Activated CD4-positive, alpha-beta T cell treated with anti-CD3 and anti-CD28 coated beads, Interleukin-2, amount 10 ng/mL, durations not matched to agents 24 days and 14 days (primary cell): ENCODE measurements at regions not wholly inside any gene's neighbourhood (a gene's known extent, or its start where the extent isn't known, plus 50 kb on each side); places are given as distances from the start of the nearest gene placed in this dataset.
"Not testable (repeated sequence)": the region's sequence is repeated elsewhere in the genome, so short reads cannot be mapped to it uniquely, and the experiment has no call there.

Source experiments
- DNase-seq: peaks from one replicate; pipeline ENCODE4 v3.0.0; 2022
- H3K27ac Mint-ChIP-seq: one replicate; pipeline ENCODE4 v1.8.0; 2022; ENCODE audit warnings: mild to moderate bottlenecking, mixed read lengths
- H3K27me3 Mint-ChIP-seq: one replicate; pipeline ENCODE4 v1.8.0; 2022; ENCODE audit warnings: mixed read lengths
- H3K36me3 Mint-ChIP-seq: one replicate; pipeline ENCODE4 v1.8.0; 2022; ENCODE audit warnings: low read depth, mild to moderate bottlenecking, mixed read lengths
- H3K4me1 Mint-ChIP-seq: one replicate; pipeline ENCODE4 v1.8.0; 2021; ENCODE audit warnings: mixed read lengths
- H3K4me3 Mint-ChIP-seq: one replicate; pipeline ENCODE4 v1.8.0; 2022; ENCODE audit warnings: mild to moderate bottlenecking, moderate library complexity, mixed read lengths
- H3K9me3 Mint-ChIP-seq: one replicate; pipeline ENCODE4 v1.8.0; 2021; ENCODE audit warnings: mixed read lengths
- intact Hi-C: fragments of 100-400 bp; cut with micrococcal nuclease; formaldehyde crosslinking; loops from one replicate; pipeline ENCODE4 v1.15.1; 2023

- DNase-seq, result peak; percentile 24
- no peaks in the 10 kb centered on the region for H3K9me3 Mint-ChIP-seq
- no peaks in the 10 kb centered on the region for H3K27me3 Mint-ChIP-seq
- H3K27ac Mint-ChIP-seq, result no peak overlapping the region
- H3K4me1 Mint-ChIP-seq, result no peaks in the 10 kb centered on the region
- H3K4me3 Mint-ChIP-seq, result no peak overlapping the region
- intact Hi-C loops, result no loop called here
- H3K36me3 Mint-ChIP-seq, result no peaks in the 10 kb centered on the region
Observed at GRCh38 chr11:15673408-15673831, 558.7 kb downstream of the INSC start.

DNA sequence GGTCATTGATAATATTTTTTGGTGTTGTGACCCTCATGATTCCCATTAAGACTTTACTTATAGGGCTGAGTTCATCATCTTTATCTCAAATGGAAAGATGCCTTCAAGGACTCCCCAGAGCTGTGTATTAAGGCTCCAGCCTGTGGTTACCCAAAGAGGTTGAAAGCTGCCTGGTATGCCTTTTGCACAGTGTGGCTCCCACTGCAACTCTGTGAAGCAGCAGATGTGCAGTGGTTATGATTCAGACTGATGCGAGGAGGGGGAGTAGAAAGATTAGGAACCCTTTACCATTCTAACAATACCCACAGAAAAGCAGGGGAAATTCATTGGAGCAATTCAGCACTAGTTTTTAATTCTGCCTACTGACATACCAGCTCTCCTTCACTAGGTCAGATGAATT, 560.0 kb downstream of the INSC start:
- Mint-ChIP-seq H3K36me3 (no peaks in the 10 kb centered on the region), H3K4me3 (no peak overlapping the region), H3K27ac (no peak overlapping the region), H3K9me3 (no peaks in the 10 kb centered on the region), H3K4me1 (no peaks in the 10 kb centered on the region), H3K27me3 (no peaks in the 10 kb centered on the region)
- intact Hi-C loops, result no loop called here
- DNase-seq, result peak; percentile 19

DNA sequence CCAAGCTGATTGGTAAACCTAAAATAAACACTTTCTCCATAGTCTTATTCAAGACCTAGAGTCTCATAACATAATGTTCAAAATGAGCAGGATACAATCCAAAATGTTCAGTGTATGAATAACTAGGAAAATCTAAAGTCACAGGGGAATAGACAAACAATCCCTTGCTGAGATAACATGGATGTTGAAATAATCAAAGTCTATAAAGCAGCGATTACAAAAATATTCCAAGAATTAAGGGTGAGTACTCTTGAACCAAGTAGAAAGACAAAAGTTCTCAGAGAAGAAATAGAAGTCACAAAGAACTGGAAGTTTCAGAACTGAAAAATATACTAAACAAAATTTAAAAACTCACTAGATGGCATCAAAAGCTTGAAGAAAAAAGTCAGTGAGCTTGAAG, 561.0 kb downstream of the INSC start:
- no peaks in the 10 kb centered on the region for H3K36me3 Mint-ChIP-seq
- intact Hi-C loops, result no loop called here
- no peak overlapping the region for H3K27ac Mint-ChIP-seq
- no peak overlapping the region for H3K4me3 Mint-ChIP-seq
- no peaks in the 10 kb centered on the region for H3K9me3 Mint-ChIP-seq
- H3K4me1 Mint-ChIP-seq, result no peaks in the 10 kb centered on the region
- DNase-seq, result no peak
- no peaks in the 10 kb centered on the region for H3K27me3 Mint-ChIP-seq

DNA sequence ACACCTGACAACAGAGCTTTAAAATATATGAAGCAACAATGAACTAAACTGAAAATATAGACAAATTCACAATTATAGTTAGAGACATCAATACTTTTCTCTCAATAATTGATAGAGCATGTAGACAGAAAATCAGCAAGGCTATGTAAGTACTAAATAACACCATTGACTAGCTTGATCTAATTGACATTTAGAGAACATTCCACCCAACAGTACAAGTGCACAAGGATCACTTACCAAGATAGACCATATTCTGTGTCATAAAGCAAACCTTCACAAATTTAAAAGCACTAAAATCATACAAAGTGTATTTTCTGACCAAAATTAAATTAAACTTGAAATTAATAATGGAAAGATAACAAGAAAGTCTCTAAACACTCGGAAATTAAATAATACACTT, 562.5 kb downstream of the INSC start:
- DNase-seq, result no peak
- Mint-ChIP-seq H3K4me1 (no peaks in the 10 kb centered on the region), H3K27ac (no peak overlapping the region), H3K27me3 (no peaks in the 10 kb centered on the region), H3K36me3 (no peaks in the 10 kb centered on the region), H3K4me3 (no peak overlapping the region), H3K9me3 (no peaks in the 10 kb centered on the region)
- intact Hi-C loops, result no loop called here

DNA sequence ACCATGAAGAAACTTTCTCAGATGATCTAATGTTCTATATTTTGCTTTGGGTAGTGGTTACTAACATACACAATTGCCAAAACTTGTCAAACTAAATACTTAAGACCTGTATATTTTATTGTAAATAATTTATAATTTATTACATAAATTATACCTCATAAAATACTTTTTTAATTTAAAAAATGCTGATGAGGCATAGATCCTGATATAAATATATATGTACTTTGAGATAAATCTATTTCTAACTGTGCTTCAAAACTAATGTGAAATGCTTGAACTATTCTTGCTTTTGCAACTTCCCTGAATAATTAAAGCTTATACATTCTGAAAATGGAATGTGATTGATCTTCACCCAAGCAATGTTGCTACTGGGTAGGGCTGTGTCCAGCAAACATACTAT, 568.8 kb downstream of the INSC start:
- Mint-ChIP-seq H3K9me3 (peaks cover 4% of the 10 kb centered on the region), H3K27me3 (no peaks in the 10 kb centered on the region), H3K36me3 (no peaks in the 10 kb centered on the region), H3K4me1 (no peaks in the 10 kb centered on the region), H3K4me3 (no peak overlapping the region), H3K27ac (no peak overlapping the region)
- intact Hi-C loops, result no loop called here
- no peak for DNase-seq

GRCh38 chr11:15685306-15685705, 570.6 kb downstream of the INSC start:
- no peaks in the 10 kb centered on the region for H3K36me3 Mint-ChIP-seq
- intact Hi-C loops, result no loop called here
- H3K9me3 Mint-ChIP-seq, result peaks cover 4% of the 10 kb centered on the region

GRCh38 chr11:15686259-15686658, 571.5 kb downstream of the INSC start:
- H3K27me3 Mint-ChIP-seq, H3K36me3 Mint-ChIP-seq, H3K9me3 Mint-ChIP-seq, intact Hi-C loops, H3K4me3 Mint-ChIP-seq, H3K27ac Mint-ChIP-seq, DNase-seq, H3K4me1 Mint-ChIP-seq: not testable (repeated sequence)

More at GRCh38 chr11:15685306-15685705, 570.6 kb downstream of the INSC start:
- H3K27me3 Mint-ChIP-seq, result no peaks in the 10 kb centered on the region
- no peak overlapping the region for H3K4me3 Mint-ChIP-seq
- no peaks in the 10 kb centered on the region for H3K4me1 Mint-ChIP-seq
- no peak for DNase-seq
- H3K27ac Mint-ChIP-seq, result no peak overlapping the region

- Mint-ChIP-seq H3K9me3 (peaks cover 4% of the 10 kb centered on the region), H3K4me1 (no peaks in the 10 kb centered on the region), H3K4me3 (no peak overlapping the region), H3K27me3 (no peaks in the 10 kb centered on the region), H3K36me3 (no peaks in the 10 kb centered on the region), H3K27ac (no peak overlapping the region)
- no peak for DNase-seq
- intact Hi-C loops, result no loop called here
Observed at GRCh38 chr11:15687342-15687741, 572.6 kb downstream of the INSC start.

DNA sequence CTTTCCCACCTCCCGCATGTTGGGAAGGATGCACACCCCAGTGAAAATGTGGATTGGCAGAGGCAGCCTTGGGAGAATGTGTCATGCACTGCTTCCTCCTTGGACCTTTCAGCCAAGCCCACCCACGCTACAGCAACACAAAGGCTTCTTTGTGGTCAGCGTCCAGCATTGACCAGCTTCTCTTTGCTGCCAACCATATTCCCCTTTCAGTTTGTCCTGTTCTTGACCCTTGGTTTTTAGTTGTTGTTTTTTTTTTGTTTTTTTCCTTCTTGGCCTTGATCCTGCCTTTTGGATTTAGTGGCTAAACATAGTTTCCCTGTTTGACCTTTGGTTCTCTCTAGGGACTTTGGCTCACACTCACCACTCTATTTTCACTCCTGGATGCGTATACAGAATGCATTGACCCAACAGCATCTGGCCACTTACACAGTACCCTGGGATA, 573.6 kb downstream of the INSC start:
- H3K4me1 Mint-ChIP-seq, result no peaks in the 10 kb centered on the region
- H3K36me3 Mint-ChIP-seq, result no peaks in the 10 kb centered on the region
- DNase-seq, result no peak
- no peaks in the 10 kb centered on the region for H3K27me3 Mint-ChIP-seq
- no peak overlapping the region for H3K4me3 Mint-ChIP-seq
- peaks cover 4% of the 10 kb centered on the region for H3K9me3 Mint-ChIP-seq
- intact Hi-C loops, result no loop called here
- H3K27ac Mint-ChIP-seq, result no peak overlapping the region

GRCh38 chr11:15690320-15690719, 575.6 kb downstream of the INSC start:
- DNase-seq, result no peak
- H3K27me3 Mint-ChIP-seq, result no peaks in the 10 kb centered on the region
- H3K4me3 Mint-ChIP-seq, result no peak overlapping the region
- no peaks in the 10 kb centered on the region for H3K9me3 Mint-ChIP-seq
- no peak overlapping the region for H3K27ac Mint-ChIP-seq
- H3K4me1 Mint-ChIP-seq, result no peaks in the 10 kb centered on the region
- intact Hi-C loops, result no loop called here
- no peaks in the 10 kb centered on the region for H3K36me3 Mint-ChIP-seq

- no peaks in the 10 kb centered on the region for H3K4me1 Mint-ChIP-seq
Observed at GRCh38 chr11:15692739-15693138, 578.0 kb downstream of the INSC start.

GRCh38 chr11:15695096-15695721, 580.5 kb downstream of the INSC start:
- H3K27me3 Mint-ChIP-seq, result no peaks in the 10 kb centered on the region
- intact Hi-C loops, result no loop called here
- no peak overlapping the region for H3K27ac Mint-ChIP-seq
- no peak overlapping the region for H3K4me3 Mint-ChIP-seq
- no peak for DNase-seq
- H3K36me3 Mint-ChIP-seq, result no peaks in the 10 kb centered on the region
- H3K9me3 Mint-ChIP-seq, result no peaks in the 10 kb centered on the region
- H3K4me1 Mint-ChIP-seq, result no peaks in the 10 kb centered on the region

More at GRCh38 chr11:15692739-15693138, 578.0 kb downstream of the INSC start:
- no peaks in the 10 kb centered on the region for H3K36me3 Mint-ChIP-seq
- H3K27ac Mint-ChIP-seq, result no peak overlapping the region
- H3K27me3 Mint-ChIP-seq, result no peaks in the 10 kb centered on the region
- no peak overlapping the region for H3K4me3 Mint-ChIP-seq
- DNase-seq, result no peak
- intact Hi-C loops, result no loop called here
- H3K9me3 Mint-ChIP-seq, result no peaks in the 10 kb centered on the region

- H3K36me3 Mint-ChIP-seq, result no peaks in the 10 kb centered on the region
- H3K27ac Mint-ChIP-seq, result no peak overlapping the region
- H3K9me3 Mint-ChIP-seq, result no peaks in the 10 kb centered on the region
- H3K4me3 Mint-ChIP-seq, result no peak overlapping the region
- intact Hi-C loops, result no loop called here
- no peak for DNase-seq
- no peaks in the 10 kb centered on the region for H3K27me3 Mint-ChIP-seq
- H3K4me1 Mint-ChIP-seq, result no peaks in the 10 kb centered on the region
Observed at GRCh38 chr11:15696069-15696468, 581.3 kb downstream of the INSC start.

DNA sequence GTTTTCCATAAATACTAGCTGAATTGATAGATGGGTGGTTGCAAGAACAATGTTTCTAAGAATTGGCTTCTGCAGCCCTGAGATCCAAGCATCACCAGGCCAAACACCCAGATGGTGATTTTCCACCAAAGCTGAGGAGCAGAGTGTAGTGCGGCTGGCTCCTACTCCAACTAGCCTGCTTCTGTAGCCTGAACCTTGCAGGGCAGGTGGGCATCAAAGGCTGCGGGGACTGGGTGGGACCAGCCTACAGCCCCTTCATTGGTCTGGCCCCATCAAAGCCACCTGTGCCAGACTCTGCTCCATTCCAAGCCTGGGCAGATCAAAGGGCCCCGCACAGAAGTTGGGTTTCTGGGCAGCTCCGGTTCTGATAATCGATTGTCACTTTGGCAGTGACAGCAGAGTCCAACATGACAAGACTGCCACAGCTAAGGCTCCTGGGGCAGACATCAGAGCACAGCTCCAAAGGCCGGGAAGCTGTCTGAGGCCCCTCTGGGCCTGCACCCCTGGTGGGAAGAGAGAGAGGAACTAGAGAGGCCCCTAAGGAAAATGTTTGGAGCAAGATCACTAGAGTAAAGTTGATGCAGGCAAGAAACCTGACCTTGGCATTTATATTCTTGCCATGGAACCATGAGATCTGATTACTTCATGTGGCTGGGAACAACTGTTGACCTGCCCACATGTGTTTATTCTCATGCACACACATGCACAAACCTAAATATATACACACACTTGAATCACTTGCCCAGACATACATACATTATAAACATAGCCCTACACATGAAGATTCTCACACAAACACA, 582.9 kb downstream of the INSC start:
- Mint-ChIP-seq H3K9me3 (no peaks in the 10 kb centered on the region), H3K27me3 (no peaks in the 10 kb centered on the region), H3K27ac (no peak overlapping the region), H3K4me3 (no peak overlapping the region), H3K36me3 (no peaks in the 10 kb centered on the region), H3K4me1 (no peaks in the 10 kb centered on the region)
- no peak for DNase-seq
- intact Hi-C loops, result no loop called here
